Natural killer cell (primary cell): ENCODE measurements at regions not wholly inside any gene's neighbourhood (a gene's known extent, or its start where the extent isn't known, plus 50 kb on each side); places are given as distances from the start of the nearest gene placed in this dataset.

ENCODE experiments used
- ATAC-seq, 3 donors: fragments of 150-1000 bp in 2 of 3; fragments of 200-7000 bp in 1 of 3; cut with Tn5 transposase; 1 replicate in 1 of 3; 2 replicates in 2 of 3; pipeline ENCODE4 v1.10.0; 2021; ENCODE audit warnings: mild to moderate bottlenecking in 2 of 3, moderate library complexity in 2 of 3
- DNase-seq, 2 donors: peaks; one replicate each; pipeline versions ENCODE4 v3.0.0 to v3.0.0-alpha.2; 2013 to 2021; ENCODE audit warnings: mixed read lengths in 1 of 2
- H3K27ac ChIP-seq: one replicate; pipeline ENCODE4 v1.5.1; 2013; ENCODE audit warnings: mild to moderate bottlenecking, low read length
- H3K27me3 ChIP-seq: one replicate; pipeline ENCODE4 v1.6.1; 2013; ENCODE audit warnings: low read length; ENCODE audit not compliant: control insufficient read depth, insufficient read depth
- H3K36me3 ChIP-seq: one replicate; pipeline ENCODE4 v1.6.1; 2013; ENCODE audit warnings: low read length; ENCODE audit not compliant: control insufficient read depth, insufficient read depth
- H3K4me1 ChIP-seq: one replicate; pipeline ENCODE4 v1.6.1; 2013; ENCODE audit warnings: low read length; ENCODE audit not compliant: control insufficient read depth, insufficient read depth
- H3K4me3 ChIP-seq: one replicate; pipeline ENCODE4 v1.5.1; 2013; ENCODE audit warnings: low read length
- H3K9me3 ChIP-seq: one replicate; pipeline ENCODE4 v1.6.1; 2013; ENCODE audit warnings: low read length; ENCODE audit not compliant: control insufficient read depth, insufficient read depth
- H3K27ac Mint-ChIP-seq, 2 donors: one replicate each; pipeline ENCODE4 v1.8.0; 2022; ENCODE audit warnings: mild to moderate bottlenecking in 2 of 2, mixed read lengths in 2 of 2, moderate library complexity in 1 of 2
- H3K27me3 Mint-ChIP-seq, 2 donors: one replicate each; pipeline ENCODE4 v1.8.0; 2022; ENCODE audit warnings: low read depth in 2 of 2, mixed read lengths in 2 of 2
- H3K36me3 Mint-ChIP-seq: one replicate; pipeline ENCODE4 v1.8.0; 2022; ENCODE audit warnings: mixed read lengths
- H3K4me1 Mint-ChIP-seq, 2 donors: one replicate each; pipeline ENCODE4 v1.8.0; 2022; ENCODE audit warnings: mixed read lengths in 2 of 2
- H3K4me3 Mint-ChIP-seq: one replicate; pipeline ENCODE4 v1.8.0; 2022; ENCODE audit warnings: mild to moderate bottlenecking, moderate library complexity, mixed read lengths
- H3K9me3 Mint-ChIP-seq, 2 donors: one replicate each; pipeline ENCODE4 v1.8.0; 2022; ENCODE audit warnings: mixed read lengths in 2 of 2
- WGBS: methylation state at CpG from one replicate; pipeline ENCODE4 v1.1.7; 2013; ENCODE audit warnings: missing lambda C conversion rate; ENCODE audit not compliant: insufficient coverage; 5-methylcytosine and 5-hydroxymethylcytosine counted together
- intact Hi-C: fragments of 100-400 bp; cut with micrococcal nuclease; formaldehyde crosslinking; loops from one replicate; pipeline ENCODE4 v1.14.2; 2022
- TF ChIP-seq, protein P1 (sequence below): fragments of 200-600 bp; IDR thresholded peaks from one replicate; pipeline ENCODE4 v1.8.0; 2022; ENCODE audit warnings: antibody characterized with exemption

DNA sequence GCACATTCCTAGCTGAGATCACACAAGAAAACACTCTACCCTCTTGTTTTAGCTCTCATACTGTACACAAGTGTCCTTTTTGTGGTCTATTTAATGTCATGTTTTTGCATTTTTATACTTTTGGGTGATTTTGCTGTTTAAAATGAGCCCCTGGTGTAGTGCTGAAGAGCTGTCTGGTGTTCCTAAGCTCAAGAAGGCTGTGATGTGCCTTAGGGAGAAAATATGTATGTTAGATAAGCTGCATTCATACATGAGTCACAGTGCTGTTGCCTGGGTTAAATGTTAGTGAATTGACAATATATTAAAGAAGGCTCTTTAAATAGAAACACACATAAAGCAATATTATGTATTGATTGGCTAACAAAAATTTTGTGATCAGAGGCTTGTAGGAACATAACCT is 387.4 kb upstream of the C2CD4B start:
- Histone ChIP-seq H3K4me1 (no peaks in the 10 kb centered on the region), H3K27me3 (no peaks in the 10 kb centered on the region), H3K36me3 (no peaks in the 10 kb centered on the region), H3K27ac (no peak overlapping the region), H3K4me3 (no peak overlapping the region), H3K9me3 (no peaks in the 10 kb centered on the region)
- TF ChIP-seq, protein P1, sequence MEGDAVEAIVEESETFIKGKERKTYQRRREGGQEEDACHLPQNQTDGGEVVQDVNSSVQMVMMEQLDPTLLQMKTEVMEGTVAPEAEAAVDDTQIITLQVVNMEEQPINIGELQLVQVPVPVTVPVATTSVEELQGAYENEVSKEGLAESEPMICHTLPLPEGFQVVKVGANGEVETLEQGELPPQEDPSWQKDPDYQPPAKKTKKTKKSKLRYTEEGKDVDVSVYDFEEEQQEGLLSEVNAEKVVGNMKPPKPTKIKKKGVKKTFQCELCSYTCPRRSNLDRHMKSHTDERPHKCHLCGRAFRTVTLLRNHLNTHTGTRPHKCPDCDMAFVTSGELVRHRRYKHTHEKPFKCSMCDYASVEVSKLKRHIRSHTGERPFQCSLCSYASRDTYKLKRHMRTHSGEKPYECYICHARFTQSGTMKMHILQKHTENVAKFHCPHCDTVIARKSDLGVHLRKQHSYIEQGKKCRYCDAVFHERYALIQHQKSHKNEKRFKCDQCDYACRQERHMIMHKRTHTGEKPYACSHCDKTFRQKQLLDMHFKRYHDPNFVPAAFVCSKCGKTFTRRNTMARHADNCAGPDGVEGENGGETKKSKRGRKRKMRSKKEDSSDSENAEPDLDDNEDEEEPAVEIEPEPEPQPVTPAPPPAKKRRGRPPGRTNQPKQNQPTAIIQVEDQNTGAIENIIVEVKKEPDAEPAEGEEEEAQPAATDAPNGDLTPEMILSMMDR = no peak
- Mint-ChIP-seq H3K36me3 (no peaks in the 10 kb centered on the region), H3K27ac (no peak overlapping the region), H3K4me1 (no peaks in the 10 kb centered on the region), H3K9me3 (no peaks in the 10 kb centered on the region), H3K4me3 (no peak overlapping the region), H3K27me3 (peaks cover 9 to 21% of the 10 kb centered on the region in 2 donors)
- ATAC-seq = no peak
- intact Hi-C loops = no loop called here
- DNase-seq = no peak

DNA sequence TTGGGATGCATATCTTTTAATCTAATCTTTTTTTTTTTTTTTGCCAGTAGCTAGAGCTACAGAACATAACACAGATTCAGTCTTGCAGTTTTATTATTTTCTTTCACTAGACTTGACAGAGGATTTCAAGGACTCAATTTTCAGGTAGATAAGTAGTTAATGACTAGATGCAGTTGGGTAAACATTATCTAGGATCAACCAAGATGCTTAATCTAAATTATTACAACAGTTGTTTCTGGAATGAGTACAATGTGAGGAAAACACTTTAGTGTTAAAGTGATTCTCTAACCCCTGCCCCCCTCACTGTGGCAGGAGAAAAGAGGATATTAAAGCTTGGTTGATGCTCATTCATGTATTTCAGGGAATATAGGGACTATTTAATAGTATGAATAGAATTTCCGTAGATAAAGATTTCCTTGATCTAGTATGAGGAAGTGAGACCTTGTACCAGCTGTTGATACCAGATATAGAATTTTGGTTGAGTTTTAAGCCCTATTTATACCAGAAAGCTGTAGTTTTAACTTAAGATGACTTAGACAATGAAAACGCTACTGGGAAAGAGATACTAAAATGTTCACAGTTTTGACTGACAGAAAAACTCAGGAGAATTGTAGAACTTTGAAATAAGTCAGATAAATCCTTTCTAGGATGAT is 389.0 kb upstream of the C2CD4B start:
- no peaks in the 10 kb centered on the region for H3K4me1 Mint-ChIP-seq
- DNase-seq (no peak), ATAC-seq (no peak)
- Histone ChIP-seq H3K4me3 (no peak overlapping the region), H3K4me1 (no peaks in the 10 kb centered on the region), H3K27ac (no peak overlapping the region), H3K9me3 (no peaks in the 10 kb centered on the region), H3K27me3 (no peaks in the 10 kb centered on the region), H3K36me3 (no peaks in the 10 kb centered on the region)
- TF ChIP-seq, protein P1 = no peak
- H3K9me3 Mint-ChIP-seq = no peaks in the 10 kb centered on the region
- intact Hi-C loops = no loop called here
- H3K27me3 Mint-ChIP-seq = peaks cover 9 to 21% of the 10 kb centered on the region in 2 donors
- no peak overlapping the region for H3K4me3 Mint-ChIP-seq
- H3K27ac Mint-ChIP-seq = no peak overlapping the region
- H3K36me3 Mint-ChIP-seq = no peaks in the 10 kb centered on the region
- WGBS = 21% methylated on average over 2 of the region's 2 CpGs

DNA sequence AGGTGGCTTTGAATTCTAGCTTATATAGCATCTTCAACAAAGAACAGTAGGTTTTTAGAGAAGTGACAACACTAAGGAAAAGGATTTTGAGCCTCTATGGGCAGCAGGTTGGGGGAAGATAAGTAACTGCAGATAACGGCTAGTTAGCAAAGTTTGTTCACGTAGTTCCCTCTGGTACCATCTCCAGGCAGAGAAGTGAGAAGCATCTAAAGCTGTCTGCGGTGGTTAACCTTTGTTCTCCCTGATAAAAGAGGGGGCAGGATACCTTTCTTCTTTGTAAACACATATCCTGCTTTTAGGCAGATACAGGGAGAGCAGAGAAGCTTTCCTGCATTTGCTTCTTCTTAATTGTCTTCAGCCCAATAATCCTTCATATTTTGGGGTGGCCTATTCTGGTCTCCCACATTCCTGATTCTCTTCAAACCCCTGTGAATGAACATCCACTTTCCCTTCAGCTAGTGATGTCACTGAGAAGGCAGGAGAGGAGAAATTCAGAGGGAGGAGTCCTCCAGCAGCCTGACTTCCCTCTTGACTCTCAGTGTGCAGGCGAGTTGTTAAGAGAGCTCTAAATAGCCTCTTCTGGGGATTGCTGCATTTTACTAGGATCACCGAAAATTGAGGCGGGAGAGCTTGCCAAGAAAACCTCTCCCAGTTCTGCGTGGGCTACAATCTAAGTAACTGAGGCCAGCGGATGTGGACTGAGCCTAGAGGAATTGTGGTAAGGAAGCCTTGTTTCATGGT is 393.7 kb upstream of the C2CD4B start:
- intact Hi-C loops = no loop called here
- TF ChIP-seq, protein P1 = no peak
- DNase-seq (no peak), ATAC-seq (no peak)
- Mint-ChIP-seq H3K9me3 (no peaks in the 10 kb centered on the region), H3K4me1 (no peaks in the 10 kb centered on the region), H3K27me3 (peaks cover 13 to 14% of the 10 kb centered on the region in 2 donors), H3K36me3 (no peaks in the 10 kb centered on the region), H3K27ac (no peak overlapping the region), H3K4me3 (no peak overlapping the region)
- H3K36me3 ChIP-seq = no peaks in the 10 kb centered on the region
- no peak overlapping the region for H3K4me3 ChIP-seq
- H3K4me1 ChIP-seq = no peaks in the 10 kb centered on the region
- WGBS = 81% methylated on average over 8 of the region's 8 CpGs
- H3K27ac ChIP-seq = no peak overlapping the region
- no peaks in the 10 kb centered on the region for H3K9me3 ChIP-seq
- no peaks in the 10 kb centered on the region for H3K27me3 ChIP-seq

DNA sequence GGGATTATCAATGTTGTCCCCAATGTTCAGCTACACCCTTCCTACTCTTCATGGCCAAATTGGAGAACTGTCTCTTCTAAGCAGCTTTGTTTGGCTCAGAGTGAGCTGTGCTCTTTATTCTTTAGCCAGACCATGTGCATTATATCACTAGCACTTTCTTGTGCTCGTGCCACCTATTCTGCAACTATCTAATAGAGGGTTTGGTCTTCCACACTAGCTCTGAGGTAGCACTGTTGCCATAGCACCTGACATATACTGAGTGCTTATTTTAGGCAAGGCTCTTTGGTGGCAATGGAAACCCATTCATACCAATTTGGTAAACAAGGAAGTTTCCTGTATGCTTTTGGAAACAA is 394.3 kb upstream of the C2CD4B start:
- Mint-ChIP-seq H3K4me1 (no peaks in the 10 kb centered on the region), H3K4me3 (no peak overlapping the region), H3K27ac (no peak overlapping the region), H3K27me3 (peaks cover 10 to 14% of the 10 kb centered on the region in 2 donors), H3K36me3 (no peaks in the 10 kb centered on the region), H3K9me3 (no peaks in the 10 kb centered on the region)
- ATAC-seq (no peak), DNase-seq (no peak)
- WGBS = 92% methylated on average over 1 of the region's 1 CpG
- Histone ChIP-seq H3K4me1 (no peaks in the 10 kb centered on the region), H3K4me3 (no peak overlapping the region), H3K27me3 (no peaks in the 10 kb centered on the region), H3K27ac (no peak overlapping the region), H3K36me3 (no peaks in the 10 kb centered on the region), H3K9me3 (no peaks in the 10 kb centered on the region)
- intact Hi-C loops = no loop called here
- TF ChIP-seq, protein P1 = no peak
